ENCODE measurements at regions not wholly inside any gene's neighbourhood (a gene's known extent, or its start where the extent isn't known, plus 50 kb on each side); places are given as distances from the start of the nearest gene placed in this dataset.

GRCh38 chr2:16328521-16329190, 337.0 kb downstream of the CYRIA start:
- no peak for DNase-seq

DNA sequence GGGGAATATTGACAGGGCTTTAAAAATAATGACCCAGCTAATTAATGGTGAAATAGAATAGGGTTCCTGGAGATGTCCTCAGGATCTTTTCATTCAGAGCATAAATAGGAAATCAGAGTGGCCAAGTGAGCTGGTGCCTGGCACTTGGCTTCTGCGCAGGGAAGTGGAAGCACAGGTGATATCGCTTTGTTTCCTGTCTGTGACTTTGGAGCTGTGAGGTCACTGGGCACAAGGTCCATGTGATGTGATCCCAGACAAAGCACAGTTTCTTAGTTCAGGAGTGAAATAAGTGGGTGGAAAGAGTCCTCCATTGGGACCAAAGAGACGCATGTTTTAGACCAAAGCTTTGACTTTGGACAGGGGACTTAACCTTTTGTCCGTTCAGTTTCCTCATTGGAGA, 338.3 kb downstream of the CYRIA start:
- no peak for DNase-seq

GRCh38 chr2:16326711-16327300, 338.8 kb downstream of the CYRIA start:
- no peak for DNase-seq

DNA sequence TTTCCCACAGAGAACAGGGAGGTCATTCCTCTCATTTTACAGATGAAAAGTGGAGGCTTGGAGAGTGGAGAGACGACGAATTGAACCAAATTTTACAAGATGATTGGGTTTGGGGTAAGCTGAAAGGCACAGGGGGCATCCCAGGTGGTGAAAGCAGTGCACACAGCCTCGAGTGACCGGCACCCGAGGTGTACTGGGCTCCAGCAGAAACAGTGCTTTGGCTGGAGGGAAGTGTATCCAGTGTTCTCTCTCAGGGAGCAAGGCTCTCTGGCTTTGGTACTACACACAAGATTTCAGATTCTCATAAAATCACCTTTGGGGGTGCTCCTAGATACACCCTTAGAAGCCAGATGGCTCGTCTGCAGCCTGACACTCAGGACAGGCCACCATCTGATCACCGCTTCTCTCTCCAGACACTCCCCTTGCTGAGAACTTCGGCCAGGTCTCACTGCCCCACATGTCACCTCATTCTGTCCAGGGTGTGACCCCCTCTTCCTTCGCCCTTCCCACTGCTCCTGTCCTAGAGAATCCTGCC, 339.6 kb downstream of the CYRIA start:
- no peak for DNase-seq

DNA sequence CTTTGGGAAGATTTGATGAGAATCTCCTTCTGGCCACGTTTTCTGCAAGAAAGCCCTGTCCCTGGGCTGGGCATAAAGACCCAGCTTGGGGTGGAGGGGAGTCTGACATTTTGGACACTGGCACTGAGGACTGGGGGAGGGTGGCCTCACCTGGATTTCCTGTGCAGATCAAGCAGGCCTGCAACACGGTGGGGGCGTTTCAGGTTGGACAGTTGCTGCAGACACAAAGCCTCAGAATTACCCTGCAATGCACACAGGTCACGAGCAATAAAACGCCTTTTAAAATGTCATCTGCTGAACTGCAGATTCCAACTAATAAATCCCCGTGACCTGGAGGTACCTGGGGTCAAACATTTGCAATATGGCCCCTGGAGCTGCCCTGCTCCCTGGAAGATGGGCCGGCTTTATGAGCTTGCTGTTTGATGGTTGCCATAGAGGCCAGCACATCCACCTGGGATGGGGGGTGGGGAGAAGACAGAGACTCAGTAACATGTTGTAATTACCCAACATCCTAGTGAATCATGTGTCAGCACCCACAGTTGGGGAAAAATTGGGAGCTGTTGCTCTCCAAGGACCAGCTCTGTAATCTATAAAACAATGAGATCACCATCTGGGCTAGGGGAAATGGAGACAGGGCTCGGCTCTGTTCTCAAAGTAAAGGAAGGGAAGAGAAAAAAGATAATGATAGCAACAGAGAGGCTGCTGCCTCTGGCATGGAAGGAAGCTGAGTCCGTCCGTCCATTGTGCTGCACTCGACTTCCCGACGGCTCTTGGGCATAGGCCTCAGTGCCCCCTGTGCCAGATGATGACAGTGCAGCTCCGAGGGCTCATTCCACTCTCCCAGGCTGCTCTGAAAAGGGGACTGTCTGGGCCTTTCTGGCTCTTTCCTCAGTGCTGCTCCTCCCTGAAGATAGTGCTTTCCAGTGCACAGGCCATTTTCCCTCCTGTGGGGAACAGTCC, 340.3 kb downstream of the CYRIA start:
- peak; percentile 34 for DNase-seq

DNA sequence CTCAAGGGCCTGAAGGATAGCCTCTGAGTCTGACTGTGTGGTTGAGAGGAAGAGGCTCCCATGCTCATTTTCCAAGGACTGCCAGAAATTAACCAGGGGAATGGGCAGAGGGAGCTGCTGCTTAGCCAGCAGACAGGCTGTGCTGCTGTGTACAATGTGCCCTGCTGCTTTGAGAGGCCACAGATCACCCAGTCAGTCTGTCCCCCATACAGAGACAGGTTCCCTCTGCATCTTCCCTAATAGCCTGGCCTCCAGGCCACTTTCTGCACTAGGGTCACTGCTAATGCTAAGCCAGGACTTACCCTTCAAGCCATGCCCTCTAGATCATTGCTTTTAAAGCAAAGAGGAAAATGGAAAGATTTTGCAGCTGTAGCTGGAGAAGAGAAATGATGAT, 341.1 kb downstream of the CYRIA start:
- no peak for DNase-seq

- no peak for DNase-seq
Observed at GRCh38 chr2:16323551-16324543, 341.8 kb downstream of the CYRIA start.

GRCh38 chr2:16323126-16323520, 342.5 kb downstream of the CYRIA start:
- no peak for DNase-seq

GRCh38 chr2:16322308-16323125, 343.1 kb downstream of the CYRIA start:
- DNase-seq = no peak

- DNase-seq = no peak
Observed at GRCh38 chr2:16321872-16322271, 343.8 kb downstream of the CYRIA start.

DNA sequence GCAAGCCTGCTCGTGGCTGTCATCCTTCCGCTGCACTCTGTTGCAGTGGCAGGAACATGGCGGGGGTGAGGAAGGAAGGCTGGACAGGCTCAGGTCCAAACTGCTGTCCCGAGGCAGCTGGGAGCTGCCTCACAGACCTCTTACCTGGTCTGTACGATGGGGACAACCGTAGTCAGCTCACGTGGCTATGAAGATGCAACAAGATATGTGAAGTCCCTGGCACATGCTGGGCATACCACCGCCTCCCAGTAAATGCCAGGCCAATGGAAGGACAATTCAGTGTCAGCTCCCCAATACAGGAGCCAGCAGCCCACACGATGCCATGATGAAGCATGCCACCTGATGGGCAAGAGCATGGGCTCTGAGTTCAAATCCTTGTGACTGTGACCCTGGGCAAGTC, 344.4 kb downstream of the CYRIA start:
- DNase-seq = no peak

- DNase-seq = peak; percentile 82
Observed at GRCh38 chr2:16320716-16321115, 344.9 kb downstream of the CYRIA start.

DNA sequence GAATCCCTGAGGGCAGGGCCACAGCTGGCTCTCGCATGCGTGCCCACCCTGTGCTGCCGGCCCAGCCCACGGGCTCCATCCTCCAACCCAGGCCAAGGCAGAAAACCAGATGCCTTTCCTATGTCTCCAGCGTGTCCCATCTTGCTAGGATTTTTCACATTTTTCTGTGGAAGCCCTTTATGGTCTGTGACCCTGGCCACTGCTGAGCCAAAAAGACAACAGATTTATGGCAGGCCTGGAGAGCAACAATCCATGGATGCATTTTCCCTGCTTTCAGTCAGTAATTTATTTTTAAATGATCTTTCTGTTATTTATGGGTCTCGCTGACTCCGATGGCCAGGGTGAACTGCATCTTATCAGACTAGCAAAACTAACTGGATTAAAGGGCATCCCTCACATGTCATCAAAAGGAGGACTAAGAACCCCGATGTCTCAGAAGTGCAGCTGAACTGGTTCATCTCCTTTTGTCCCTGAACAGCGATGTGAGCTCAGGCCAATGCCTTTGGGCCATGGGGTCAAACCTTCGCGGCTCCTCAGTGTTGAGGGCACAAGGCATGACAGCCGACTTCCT, 346.0 kb downstream of the CYRIA start:
- DNase-seq = no peak

DNA sequence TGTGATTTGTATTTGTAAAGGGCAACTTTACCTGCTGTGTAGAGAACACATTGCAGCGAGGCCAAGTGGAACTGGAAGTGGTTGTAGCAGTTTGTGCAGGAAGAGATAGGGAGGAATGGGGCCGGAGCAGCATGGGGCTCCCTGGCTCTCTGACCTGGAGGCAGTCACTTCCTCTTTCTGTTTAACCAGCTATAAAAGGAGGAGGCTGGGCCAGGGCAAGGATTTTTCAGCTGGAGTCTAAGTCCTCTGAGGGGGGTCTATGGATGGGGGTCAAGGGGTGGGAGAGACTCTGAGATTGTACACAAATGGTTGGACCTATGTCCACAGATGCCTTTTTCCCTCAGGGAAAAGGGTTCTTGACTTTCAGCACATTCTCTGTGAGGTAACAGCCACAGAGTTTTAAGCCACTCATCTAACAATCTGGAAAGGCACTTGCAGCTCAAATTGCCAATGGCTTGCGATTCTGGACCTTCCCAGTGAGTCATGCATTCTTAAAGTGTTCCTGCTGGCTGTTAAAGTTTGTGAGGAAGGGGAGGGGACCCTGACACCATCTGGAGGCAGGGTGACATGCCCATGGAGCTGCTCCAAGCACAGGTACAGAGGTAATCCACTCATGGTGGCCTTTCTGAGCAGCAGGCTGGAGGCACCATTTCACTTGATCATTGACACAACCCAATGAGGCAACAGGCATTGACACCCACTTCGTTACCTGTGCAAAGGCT, 347.0 kb downstream of the CYRIA start:
- no peak for DNase-seq

- no peak for DNase-seq
Observed at GRCh38 chr2:16318051-16318450, 347.6 kb downstream of the CYRIA start.

DNA sequence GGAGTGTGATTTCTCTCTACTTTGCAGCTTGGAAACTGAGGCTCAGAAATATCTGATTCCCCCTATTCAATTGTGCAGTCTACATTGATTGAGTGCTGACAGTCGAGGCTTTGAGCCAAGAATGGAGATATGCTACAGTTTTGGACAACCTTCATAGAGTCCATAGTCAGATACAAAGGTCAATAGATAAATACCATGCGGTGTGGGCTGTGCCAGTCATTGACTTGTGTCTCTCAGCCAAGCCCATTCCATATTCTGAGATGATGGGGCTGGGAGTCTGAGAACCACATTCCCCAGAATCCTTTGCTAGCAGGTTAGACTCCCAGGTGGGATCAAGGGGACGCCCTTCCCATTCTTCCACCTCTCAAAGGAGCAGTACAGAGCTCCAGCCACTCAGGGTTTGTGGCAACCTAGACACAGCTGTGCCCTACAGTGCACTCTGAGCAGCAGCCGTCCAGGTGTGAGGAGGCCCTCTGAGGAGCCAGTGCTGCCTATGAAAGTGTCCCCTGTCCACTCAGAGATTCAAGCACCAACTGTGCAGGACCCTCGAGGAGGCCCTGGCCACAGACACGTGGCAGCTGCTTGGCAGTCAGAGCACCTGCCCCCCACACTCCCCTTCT, 348.3 kb downstream of the CYRIA start:
- no peak for DNase-seq

- no peak for DNase-seq
Observed at GRCh38 chr2:16316456-16317210, 349.0 kb downstream of the CYRIA start.

- no peak for DNase-seq
Observed at GRCh38 chr2:16315908-16316307, 349.7 kb downstream of the CYRIA start.

DNA sequence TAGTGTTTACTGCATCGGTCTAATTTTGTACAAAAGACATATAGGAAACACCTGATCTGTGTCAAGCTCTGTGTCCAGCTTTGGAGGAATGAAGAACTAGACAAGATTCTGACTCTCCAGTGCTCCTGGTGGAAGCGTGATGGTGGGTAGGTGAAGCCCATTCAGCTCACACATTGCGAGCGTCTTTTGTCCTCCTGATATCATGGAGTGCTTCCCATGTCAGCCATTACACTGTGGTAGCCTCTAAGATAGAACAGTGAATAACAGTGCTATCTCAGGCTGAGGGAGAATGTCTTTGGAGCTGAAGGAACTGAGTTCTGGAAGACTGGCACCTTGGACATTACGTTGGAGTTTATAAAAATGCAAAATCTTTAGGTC, 350.2 kb downstream of the CYRIA start:
- no peak for DNase-seq

Data from NCI-H2227 treated with DMSO at 0.1 percent for 48 hours (cell line).